ENCODE measurements at regions not wholly inside any gene's neighbourhood (a gene's known extent, or its start where the extent isn't known, plus 50 kb on each side); places are given as distances from the start of the nearest gene placed in this dataset.
"Not testable (repeated sequence)": the region's sequence is repeated elsewhere in the genome, so short reads cannot be mapped to it uniquely, and the experiment has no call there.

DNA sequence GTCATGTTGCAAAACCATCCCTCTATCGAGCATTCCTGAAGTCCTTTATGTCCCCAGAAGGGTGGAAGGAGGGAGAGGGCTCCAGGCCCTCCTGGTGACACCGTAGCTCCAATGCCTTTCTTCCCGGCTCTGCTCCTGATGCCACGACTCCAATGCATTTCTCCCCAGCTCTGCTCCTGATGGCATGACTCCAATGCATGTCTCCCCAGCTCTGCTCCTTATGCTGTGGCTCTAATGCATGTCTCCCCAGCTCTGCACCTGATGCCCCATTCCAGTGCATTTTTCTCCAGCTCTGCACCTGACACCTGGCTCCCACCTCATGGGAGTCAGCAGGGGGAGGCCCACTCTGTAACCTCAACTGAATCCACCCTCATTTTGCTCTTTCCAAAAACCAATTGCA, 153.0 kb upstream of the SALL3 start:
- no peak overlapping the region for H3K4me3 ChIP-seq (ENCODE audit: low read depth, low read length)
- TF ChIP-seq MAX (IDR thresholded peaks at IDR 0.05; ENCODE audit: low read depth, low read length) (no peak), CTCF (IDR thresholded peaks at IDR 0.05; ENCODE audit: low read depth, low read length) (no peak), MYC (IDR thresholded peaks at IDR 0.05; ENCODE audit: low read depth, low read length) (no peak), POLR2A (IDR thresholded peaks at IDR 0.05; ENCODE audit: extremely low read depth, insufficient read length) (no peak)
- DNase-seq (ENCODE audit: low read depth), result no peak

DNA sequence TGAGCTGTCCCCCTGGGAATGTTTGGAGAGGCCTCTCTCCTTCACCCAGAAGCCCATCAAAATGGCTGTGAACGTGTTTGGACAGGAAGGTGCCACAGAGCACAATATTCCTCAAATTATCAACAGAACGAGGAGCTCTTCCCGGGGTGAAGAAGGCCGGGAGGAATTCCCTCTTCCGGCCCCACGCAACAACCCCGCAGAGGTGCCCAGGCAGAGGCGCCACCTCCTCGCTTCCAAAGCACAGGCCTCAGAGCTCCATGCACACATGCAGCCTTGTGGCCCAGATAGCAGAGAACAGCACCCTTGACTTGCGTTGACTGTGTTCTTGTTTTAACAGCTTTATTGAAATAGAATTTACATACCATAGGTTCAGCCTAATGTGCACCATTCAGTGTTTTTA, 152.5 kb upstream of the SALL3 start:
- no peak for DNase-seq (ENCODE audit: low read depth)
- TF ChIP-seq MYC (IDR thresholded peaks at IDR 0.05; ENCODE audit: low read depth, low read length) (no peak), MAX (IDR thresholded peaks at IDR 0.05; ENCODE audit: low read depth, low read length) (no peak), POLR2A (IDR thresholded peaks at IDR 0.05; ENCODE audit: extremely low read depth, insufficient read length) (no peak), CTCF (IDR thresholded peaks at IDR 0.05; ENCODE audit: low read depth, low read length) (no peak)
- no peak overlapping the region for H3K4me3 ChIP-seq (ENCODE audit: low read depth, low read length)

GRCh38 chr18:78828131-78828530, 151.5 kb upstream of the SALL3 start:
- no peak overlapping the region for H3K4me3 ChIP-seq (ENCODE audit: low read depth, low read length)
- DNase-seq (ENCODE audit: low read depth), result no peak
- TF ChIP-seq CTCF (IDR thresholded peaks at IDR 0.05; ENCODE audit: low read depth, low read length) (no peak), MYC (IDR thresholded peaks at IDR 0.05; ENCODE audit: low read depth, low read length) (no peak), POLR2A (IDR thresholded peaks at IDR 0.05; ENCODE audit: extremely low read depth, insufficient read length) (no peak), MAX (IDR thresholded peaks at IDR 0.05; ENCODE audit: low read depth, low read length) (no peak)

GRCh38 chr18:78829026-78829425, 150.6 kb upstream of the SALL3 start:
- not testable (repeated sequence) for H3K4me3 ChIP-seq (ENCODE audit: low read depth, low read length); DNase-seq (ENCODE audit: low read depth)

DNA sequence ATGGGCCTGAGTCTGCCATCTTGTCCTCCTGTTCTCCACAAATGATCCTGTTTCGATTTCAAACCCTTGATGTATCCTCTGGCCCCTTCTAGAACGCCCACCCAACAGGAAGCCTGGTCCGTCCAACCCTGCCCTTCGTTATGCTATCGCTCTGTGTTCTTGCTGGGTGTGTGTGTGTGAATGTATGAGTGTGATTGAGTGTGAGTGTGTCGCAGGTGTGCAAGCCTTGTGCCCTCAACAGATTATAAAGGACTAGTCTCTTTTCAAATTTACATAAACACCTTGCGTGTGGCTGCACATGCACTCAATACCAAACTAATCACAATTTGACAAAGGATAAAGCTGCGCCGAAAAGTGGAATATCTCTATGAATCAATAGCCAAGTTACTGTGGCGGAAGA, 149.5 kb upstream of the SALL3 start:
- no peak overlapping the region for H3K4me3 ChIP-seq (ENCODE audit: low read depth, low read length)
- no peak for DNase-seq (ENCODE audit: low read depth)
- TF ChIP-seq POLR2A (IDR thresholded peaks at IDR 0.05; ENCODE audit: extremely low read depth, insufficient read length) (no peak), CTCF (IDR thresholded peaks at IDR 0.05; ENCODE audit: low read depth, low read length) (no peak), MYC (IDR thresholded peaks at IDR 0.05; ENCODE audit: low read depth, low read length) (no peak), MAX (IDR thresholded peaks at IDR 0.05; ENCODE audit: low read depth, low read length) (no peak)

DNA sequence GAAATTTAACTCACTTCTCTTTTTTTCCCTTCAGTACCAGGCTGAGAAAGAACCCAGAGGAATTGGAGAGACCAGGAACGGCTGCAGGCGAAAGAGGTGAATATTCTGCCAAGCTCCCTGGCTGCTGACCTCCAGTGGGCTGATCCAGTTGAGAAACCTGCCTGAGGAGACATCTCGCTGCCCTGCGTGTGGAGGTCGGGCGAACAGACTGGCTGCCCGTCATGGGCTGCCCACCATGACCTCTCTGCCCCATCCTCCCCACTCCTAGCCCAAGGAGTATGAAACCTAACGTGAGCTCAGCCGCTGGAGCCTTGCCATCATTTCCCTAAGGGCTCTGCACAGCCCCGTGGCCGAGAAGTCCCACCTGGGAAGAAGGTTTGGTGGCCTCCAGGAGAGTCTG, 148.8 kb upstream of the SALL3 start:
- DNase-seq (ENCODE audit: low read depth), result no peak
- TF ChIP-seq CTCF (IDR thresholded peaks at IDR 0.05; ENCODE audit: low read depth, low read length) (no peak), MAX (IDR thresholded peaks at IDR 0.05; ENCODE audit: low read depth, low read length) (no peak), MYC (IDR thresholded peaks at IDR 0.05; ENCODE audit: low read depth, low read length) (no peak), POLR2A (IDR thresholded peaks at IDR 0.05; ENCODE audit: extremely low read depth, insufficient read length) (no peak)
- H3K4me3 ChIP-seq (ENCODE audit: low read depth, low read length), result no peak overlapping the region
